ENCODE measurements at regions not wholly inside any gene's neighbourhood (a gene's known extent, or its start where the extent isn't known, plus 50 kb on each side); places are given as distances from the start of the nearest gene placed in this dataset.

DNA sequence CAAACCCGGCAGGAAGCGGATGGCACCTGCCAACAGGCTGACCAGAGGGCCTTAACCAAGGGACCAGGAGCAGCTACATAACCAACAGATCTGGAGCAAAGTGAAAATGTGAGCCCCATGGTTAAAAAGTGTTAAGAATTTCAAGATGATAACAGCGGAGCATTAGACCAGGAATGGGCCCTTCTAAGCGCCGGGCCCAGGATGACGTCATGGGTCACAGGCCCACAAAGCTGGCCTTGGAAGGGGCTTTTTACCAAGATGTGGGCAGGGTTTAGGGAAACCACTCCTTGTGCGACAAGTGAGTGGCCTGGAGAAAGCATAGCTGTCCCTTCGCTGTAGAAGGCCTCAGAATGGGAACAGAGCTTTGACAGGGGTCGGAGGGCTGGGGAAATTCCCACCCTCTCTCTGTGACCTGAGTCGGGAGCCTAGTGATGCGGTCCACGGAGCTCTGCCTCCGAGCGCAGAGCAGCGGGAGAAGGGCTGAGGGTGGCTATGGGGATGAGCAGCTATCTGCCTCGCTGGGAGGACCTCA is 84.4 kb upstream of the RPL38 start:
- TF ChIP-seq EZH2 (IDR thresholded peaks at IDR 0.05; ENCODE audit: low read depth, low read length, severe bottlenecking) (no peak), KDM1A (IDR thresholded peaks at IDR 0.05; ENCODE audit: borderline replicate concordance, low read length) (no peak), EGR1 (IDR thresholded peaks at IDR 0.05; ENCODE audit: borderline replicate concordance, low read depth, low read length) (no peak), CEBPB (IDR thresholded peaks at IDR 0.05; ENCODE audit: low read depth, low read length) (no peak), SRF (IDR thresholded peaks at IDR 0.05; ENCODE audit: low read depth, low read length) (no peak), ASH2L (IDR thresholded peaks at IDR 0.05; ENCODE audit: low read length) (no peak), YY1 (IDR thresholded peaks at IDR 0.05; ENCODE audit: low read depth, low read length) (no peak), TBP (IDR thresholded peaks at IDR 0.05; ENCODE audit: low read depth, low read length) (no peak), POLR2A (IDR thresholded peaks at IDR 0.05; ENCODE audit: control extremely low read depth in 1 of 2, low read depth in 2 of 2, low read length in 2 of 2) (no peak), SP1 (IDR thresholded peaks at IDR 0.05; ENCODE audit: low read depth, low read length) (no peak), POLR2AphosphoS5 (IDR thresholded peaks at IDR 0.05; ENCODE audit: low read depth, low read length) (no peak)
- TF ChIP-seq, protein P1, sequence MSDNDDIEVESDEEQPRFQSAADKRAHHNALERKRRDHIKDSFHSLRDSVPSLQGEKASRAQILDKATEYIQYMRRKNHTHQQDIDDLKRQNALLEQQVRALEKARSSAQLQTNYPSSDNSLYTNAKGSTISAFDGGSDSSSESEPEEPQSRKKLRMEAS (IDR thresholded peaks at IDR 0.05), result no peak
- TF ChIP-seq, protein P2, sequence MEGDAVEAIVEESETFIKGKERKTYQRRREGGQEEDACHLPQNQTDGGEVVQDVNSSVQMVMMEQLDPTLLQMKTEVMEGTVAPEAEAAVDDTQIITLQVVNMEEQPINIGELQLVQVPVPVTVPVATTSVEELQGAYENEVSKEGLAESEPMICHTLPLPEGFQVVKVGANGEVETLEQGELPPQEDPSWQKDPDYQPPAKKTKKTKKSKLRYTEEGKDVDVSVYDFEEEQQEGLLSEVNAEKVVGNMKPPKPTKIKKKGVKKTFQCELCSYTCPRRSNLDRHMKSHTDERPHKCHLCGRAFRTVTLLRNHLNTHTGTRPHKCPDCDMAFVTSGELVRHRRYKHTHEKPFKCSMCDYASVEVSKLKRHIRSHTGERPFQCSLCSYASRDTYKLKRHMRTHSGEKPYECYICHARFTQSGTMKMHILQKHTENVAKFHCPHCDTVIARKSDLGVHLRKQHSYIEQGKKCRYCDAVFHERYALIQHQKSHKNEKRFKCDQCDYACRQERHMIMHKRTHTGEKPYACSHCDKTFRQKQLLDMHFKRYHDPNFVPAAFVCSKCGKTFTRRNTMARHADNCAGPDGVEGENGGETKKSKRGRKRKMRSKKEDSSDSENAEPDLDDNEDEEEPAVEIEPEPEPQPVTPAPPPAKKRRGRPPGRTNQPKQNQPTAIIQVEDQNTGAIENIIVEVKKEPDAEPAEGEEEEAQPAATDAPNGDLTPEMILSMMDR (IDR thresholded peaks at IDR 0.05; ENCODE audit: control extremely low read depth in 1 of 3, insufficient read depth in 1 of 3, low read depth in 1 of 3, low read length in 3 of 3), result no peak
- TF ChIP-seq, protein P3, sequence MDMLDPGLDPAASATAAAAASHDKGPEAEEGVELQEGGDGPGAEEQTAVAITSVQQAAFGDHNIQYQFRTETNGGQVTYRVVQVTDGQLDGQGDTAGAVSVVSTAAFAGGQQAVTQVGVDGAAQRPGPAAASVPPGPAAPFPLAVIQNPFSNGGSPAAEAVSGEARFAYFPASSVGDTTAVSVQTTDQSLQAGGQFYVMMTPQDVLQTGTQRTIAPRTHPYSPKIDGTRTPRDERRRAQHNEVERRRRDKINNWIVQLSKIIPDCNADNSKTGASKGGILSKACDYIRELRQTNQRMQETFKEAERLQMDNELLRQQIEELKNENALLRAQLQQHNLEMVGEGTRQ (IDR thresholded peaks at IDR 0.05; ENCODE audit: low read length), result no peak
